Dermis blood vessel endothelial cell (primary cell): ENCODE measurements at regions not wholly inside any gene's neighbourhood (a gene's known extent, or its start where the extent isn't known, plus 50 kb on each side); places are given as distances from the start of the nearest gene placed in this dataset.
A peak's percentile ranks its signal among the peaks of the same experiment; 100 is the strongest.
"Not testable (repeated sequence)": the region's sequence is repeated elsewhere in the genome, so short reads cannot be mapped to it uniquely, and the experiment has no call there.

Experiments used
- DNase-seq: peaks from one replicate; pipeline ENCODE4 v3.0.0; 2010

DNA sequence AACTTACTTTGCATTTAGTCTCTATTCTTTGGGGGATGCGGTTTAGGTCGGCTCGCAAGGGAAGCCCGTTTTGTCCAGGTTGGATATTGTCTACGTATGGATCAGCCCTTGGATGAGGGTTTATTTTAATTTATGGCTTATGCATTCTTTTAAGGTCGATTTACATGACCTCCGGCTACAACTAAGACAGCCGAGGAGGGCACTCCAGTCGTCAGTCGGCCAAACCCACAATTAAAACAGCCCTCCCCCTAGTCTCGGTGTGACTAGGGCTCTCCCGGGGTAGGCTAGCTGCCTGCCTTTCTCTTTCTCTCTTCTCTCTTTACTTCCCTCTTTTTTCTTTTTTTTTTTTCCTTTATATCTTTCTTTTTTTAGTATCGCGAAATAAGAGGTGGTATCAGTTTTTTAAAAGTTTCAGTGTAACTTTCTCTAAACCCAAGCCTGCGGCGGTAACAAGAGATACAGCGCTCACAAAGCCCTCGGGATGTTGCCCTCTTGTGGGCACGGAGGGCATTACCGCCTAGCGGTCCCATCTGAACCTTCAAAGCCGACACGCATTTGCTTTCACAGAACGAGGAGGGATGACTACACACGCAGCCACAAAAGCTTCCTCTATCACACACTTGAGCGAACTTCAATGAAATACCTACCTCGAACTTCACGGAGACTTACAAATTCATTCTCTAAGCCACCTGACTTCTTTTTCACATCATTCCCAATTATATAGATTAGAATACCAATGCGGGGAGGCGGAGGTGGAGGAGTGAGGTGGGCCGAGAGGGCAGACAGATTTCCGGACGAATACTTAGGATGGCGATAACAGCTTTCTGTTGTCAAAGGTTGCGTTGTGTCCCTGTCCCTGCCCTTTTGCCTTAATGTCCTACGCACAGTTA, 132.3 kb upstream of the C11orf58 start:
- peak; percentile 92 for DNase-seq

DNA sequence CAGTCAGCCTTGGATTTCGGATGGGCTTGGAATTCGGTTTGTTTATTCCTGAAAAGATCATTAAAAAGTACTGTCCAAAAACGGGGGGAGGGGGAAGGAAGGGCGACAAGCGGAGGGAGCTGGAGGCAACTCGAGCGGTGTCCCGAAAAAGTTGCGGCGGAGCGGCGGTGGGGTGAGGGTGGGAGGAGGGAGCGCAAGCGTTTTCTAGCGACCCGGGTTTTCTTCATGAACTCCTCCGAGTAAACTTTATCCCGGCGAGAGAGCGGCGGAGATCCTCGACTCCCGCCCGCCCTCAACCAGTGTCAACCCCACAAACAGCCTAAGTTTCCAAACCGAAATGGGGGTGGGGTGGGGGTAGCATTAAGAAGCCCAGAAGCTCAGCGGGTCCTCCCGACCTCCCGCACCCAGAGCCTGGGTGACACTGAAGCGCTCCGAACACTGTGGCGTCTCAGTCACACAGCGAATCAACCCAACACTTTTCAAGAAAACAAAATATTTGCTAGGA, 133.0 kb upstream of the C11orf58 start:
- DNase-seq = peak; percentile 10

DNA sequence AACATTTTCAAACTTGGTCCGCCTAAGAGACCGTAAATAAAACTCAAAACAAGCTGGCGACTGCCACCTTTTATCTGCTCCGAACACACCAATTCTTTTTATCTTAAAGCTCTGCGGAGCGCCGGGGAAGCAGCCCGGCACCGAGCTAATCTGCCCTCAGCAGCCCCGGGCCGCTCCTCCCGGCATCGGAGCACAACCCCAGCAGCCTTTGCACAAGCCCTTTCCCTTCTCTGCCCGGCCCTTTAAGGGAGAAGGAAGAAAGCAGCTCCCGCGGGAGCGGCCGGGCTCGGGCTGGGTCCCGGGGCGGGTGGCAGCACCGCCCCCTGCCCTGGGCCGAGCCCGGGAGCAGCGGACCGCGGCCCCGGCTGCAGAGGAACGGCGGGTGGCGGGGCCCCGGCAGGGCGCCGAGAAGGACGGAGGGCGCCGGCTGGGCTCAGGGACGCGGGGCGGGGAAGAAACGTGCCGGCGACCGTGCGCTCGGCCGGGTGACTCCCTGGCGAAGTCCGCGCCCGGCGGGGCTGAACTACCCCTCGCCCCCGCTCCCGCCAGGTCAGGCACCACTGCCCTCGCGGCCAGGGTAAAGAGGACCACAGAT, 133.6 kb upstream of the C11orf58 start:
- peak; percentile 38 for DNase-seq

DNA sequence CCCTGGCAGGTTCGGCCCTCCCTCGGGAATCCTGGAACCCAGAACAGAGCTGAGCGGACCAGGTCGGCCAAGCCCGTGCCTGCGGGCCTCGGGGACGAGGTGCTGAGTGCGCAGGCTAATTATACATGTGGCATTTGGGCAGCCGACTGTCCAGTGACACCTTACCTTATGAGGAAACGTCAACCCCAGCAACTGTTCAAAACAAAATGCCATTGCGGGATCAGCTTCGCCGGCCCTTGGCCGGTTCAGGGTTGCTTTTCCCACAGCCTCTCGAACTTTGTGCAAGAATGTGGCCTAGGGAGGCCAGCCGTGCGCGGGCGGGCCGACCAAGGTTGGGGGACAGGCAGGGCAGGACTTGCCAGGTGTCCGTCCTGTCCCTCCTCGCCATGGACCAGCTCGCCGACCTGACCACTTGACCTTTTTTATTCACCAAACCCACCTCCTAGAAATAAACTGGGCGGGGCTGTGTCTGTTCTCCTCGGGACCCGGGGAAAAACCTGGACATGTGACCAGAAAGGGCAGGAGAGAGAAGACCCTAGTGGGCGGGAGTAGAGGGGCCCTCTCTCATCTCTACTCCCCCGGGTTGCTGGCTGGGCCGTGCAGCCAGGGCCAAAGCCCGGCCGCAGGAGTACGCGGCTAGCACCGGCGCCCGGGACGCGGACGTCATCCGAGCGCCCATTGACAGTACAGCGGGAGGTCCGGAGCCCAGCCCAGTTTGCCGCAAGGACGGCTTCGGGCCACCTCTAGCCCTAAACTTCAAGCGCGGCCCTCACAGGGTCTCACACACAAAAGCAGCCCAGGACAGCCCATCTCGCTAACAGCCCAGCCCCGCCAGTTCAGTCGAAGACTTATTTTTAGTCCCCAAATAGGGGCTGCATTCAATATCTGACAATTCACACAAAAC, 134.3 kb upstream of the C11orf58 start:
- peak; percentile 5 for DNase-seq

DNA sequence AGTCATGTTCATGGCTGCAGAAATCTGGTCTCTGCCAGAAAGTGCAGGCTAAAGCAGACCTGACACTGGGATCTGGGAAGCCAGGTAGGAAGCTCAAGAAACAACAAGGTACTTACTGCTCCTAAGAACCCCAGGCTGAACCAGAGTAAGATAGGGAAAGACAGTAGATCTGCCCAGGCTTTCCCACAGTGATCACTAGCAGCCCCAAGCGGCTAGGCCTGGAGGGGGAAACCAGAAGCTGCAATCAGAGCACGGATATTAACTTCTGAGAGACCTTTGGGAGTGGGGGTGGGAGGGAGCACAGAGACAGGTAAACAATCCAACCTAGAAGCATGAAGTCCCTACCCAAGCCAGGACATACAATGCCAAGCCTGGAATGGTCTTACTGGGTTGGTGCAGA, 135.2 kb upstream of the C11orf58 start:
- DNase-seq = no peak

DNA sequence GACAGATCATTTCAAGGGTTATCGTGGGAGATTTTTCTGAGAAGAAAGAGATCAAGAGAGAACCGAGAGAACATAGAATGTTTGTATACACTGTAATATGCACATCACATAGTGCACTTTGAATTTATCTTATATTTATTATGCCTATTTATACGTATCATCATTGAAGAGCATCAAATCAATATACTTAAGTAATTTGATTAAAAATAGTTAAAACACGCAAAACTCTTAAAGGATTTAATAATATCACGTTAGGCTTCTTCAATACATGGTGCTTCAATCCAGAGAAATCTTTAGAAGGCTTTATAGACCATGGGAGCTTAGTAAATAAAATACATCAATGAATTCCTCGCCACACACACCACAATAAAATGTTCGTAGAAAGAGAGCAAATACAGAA, 139.5 kb upstream of the C11orf58 start:
- no peak for DNase-seq

DNA sequence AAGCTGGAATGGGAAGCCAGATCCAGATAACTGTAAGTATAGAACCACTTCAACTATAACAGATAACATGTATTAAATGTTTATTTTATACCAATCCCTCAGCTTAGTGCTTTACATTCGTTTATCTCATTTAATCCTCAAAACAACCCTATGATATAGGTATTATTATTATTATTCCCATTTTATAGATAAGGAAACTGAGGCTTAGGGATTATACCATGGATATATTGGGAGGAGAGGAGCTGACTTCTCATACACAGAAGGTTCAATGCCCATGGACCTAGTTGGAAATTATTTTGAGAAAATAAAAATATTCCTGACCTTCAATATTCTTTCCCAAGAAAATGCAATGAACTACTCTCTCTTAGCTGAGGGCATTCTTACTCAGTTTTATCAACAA, 140.4 kb upstream of the C11orf58 start:
- DNase-seq = no peak

DNA sequence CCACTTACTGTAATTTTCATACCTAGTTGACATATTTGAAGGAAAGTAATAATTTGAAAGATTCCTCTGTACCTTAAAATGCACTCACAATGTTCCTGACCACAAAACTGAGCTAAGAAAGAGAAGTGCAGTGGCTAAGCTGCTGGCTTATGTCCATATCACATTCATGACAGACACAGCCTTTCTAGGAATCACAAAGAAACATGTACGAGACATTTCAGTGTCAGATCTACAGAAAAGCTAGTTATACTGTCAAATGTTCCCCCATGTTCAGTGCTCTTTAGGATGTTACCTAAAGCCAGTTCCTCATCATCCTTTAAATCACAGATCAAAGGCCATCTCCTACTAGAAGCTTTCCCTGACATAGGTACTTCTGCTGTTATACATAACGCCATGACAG, 142.2 kb upstream of the C11orf58 start:
- no peak for DNase-seq

DNA sequence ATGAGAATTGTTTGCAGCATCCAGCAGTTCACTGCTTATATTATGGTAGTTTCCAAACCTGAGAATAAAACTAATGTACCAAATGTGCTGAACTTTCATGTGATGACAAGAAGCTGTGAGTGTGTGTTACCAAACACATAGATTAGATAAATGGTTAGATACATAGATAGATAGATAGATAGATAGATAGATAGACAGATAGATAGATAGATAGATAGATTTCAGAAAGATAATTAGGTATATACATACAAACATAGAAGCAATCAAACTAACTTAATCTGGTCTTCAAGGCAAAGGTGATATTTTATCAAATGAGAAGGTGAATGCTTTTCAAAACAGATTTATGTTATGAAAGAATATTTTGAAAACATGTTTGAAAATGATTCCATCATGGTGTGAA, 147.3 kb upstream of the C11orf58 start:
- DNase-seq = no peak

DNA sequence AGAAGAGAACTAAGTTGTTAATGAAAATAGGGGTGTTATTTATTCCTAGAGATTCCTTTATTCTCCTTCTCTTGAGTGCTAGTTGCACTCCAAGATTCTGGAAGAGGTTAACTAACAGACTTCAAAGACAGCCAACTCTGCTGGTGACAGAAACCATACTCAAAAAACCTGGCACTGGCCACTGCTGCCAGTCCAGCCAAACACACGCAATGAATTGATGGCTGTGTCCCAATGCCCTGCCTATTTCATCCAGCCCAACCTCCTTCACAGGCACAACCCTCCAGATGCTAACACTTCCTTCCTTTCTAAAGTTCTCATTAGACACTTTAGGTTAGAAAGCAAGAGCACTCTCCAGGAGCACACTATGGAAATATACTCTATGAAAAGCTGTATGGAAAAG, 150.8 kb upstream of the C11orf58 start:
- no peak for DNase-seq

DNA sequence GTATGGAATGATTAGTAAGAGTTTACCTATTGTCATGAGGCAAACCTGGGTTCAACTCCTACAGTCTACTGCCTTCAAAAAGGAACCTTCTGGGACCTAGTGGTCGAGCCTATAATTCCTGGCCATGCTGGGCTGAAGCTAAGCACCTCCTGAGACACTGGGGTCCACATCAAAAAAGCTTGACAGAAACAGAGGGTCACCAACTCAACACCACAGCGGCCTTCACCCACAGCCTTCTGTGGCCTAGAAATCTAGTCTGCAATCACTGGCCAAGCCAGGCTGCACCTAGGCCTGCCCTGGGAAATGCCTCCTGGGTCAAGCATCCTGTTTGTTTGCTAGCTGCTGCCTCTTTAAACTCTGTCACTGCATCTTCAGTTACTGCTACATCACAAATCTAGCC, 153.9 kb upstream of the C11orf58 start:
- no peak for DNase-seq

DNA sequence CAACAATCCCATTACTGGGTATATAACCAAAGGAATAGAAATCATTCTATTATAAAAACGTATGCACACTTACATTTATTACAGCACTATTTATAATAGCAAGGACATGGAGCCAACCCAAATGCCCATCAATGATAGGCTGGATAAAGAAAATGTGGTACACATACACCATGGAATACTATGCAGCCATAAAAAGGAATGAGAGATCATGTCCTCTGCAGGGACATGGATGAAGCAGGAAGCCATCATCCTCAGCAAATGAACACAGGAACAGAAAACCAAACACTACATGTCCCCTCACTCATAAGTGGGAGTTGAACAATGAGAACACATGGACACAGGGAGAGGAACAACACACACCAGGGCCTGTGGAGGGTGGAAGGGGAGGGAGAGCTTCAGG, 157.4 kb upstream of the C11orf58 start:
- not testable (repeated sequence) for DNase-seq

DNA sequence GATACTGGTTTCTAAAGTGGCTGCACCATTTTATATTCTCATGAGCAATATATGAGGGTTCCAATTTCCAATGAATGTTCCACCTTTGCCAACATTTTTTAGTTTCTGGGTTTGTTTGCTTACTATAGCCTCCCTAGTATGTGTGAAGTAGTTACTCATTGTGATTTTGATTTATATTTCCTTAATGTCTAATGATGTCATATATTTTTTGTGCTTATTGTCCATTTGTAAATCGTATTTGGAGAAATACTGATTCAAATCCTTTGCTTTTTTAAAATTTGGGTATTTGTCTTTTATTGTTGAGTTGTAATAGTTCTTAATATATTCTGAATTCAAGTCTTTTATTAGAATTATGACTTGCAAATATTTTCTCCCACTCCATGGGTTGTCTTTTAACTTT, 161.0 kb upstream of the C11orf58 start:
- no peak for DNase-seq

DNA sequence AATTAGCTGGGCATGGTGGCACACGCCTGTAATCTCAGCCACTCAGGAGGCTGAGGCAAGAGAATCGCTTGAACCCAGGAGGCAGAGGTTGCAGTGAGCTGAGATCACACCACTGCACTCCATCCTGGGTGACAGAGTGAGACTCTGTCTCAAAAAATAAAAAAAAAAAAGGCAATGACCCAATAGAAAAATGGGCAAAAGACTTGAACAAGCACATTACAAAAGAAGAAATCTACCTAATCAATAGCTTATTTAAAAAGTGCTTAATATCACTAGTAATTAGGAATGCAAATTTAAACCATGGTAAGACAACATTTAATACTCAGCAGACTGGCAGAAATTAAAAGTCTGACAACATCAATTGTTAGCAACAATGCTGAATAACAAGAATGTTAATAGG, 163.6 kb upstream of the C11orf58 start:
- DNase-seq = not testable (repeated sequence)

DNA sequence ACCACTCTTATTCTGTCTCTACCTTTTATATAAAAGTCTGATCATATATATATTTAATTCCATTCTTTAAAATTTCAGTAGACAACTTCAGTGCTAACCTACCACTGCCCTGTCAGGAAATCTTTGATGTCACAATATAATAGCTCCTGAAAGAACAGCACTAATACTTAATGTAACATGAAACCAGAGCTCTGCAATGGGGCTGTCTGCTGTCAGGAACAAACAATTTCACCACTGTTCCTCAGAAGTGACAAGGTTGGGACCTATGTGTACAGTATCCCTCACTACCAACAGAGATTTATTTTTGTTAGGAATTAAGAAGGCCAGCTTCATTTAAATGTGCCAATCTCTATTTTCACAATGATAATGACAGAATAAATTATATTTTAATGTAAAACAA, 165.5 kb upstream of the C11orf58 start:
- no peak for DNase-seq

DNA sequence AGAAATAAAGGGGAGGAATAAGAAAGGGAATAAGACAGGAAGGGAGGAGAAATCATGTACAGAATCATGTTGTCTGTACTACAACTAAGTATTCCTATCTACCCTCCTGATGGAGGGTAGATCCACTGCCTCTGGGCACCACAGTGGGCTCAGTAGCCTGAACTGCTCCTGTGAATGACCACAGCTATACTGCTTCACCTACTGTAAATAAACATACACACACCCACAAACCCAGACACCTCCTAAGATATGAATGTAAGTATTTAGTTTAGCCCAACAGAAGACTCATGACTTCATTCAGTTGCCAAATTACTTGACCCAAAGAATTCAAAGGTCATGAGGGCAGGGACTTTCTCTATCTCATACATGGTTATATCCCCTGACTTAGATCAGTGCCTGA, 177.3 kb upstream of the C11orf58 start:
- DNase-seq = no peak

DNA sequence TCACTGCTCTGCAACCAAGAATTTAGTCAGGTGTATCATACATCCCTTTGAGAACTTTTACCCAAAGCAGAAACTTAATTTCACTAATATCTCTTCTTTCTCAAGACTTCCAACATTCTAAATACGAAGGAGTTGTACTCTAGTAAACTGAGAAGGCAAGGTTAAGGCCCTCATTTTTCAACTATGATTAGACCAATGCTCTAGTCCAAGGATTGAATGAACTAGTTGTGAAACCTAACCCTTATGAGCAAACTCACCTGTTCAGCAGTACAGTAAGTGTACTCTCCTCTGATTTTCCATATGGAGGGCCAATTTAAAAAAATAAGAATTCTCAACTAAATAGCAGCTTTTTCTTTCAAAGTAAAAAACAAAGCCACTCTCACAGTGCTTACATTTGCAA, 180.0 kb upstream of the C11orf58 start:
- no peak for DNase-seq

DNA sequence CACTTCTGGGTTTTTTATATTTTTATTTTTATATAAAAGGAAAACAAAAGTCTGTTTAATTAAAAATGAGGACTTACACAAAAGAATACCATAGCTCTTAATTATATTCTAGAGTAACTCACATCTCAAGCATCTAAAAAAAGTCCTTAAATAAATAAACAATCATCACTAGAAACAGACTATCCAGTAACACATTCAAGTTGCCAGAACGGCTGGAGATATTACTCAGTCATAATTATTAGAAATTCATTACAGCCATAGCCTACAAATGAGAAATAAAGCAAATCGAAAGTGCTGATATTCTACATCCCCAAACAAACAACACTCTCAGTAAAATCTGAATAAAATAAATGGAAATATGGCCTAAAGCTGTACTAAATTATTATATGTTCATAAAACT, 182.5 kb upstream of the C11orf58 start:
- no peak for DNase-seq

DNA sequence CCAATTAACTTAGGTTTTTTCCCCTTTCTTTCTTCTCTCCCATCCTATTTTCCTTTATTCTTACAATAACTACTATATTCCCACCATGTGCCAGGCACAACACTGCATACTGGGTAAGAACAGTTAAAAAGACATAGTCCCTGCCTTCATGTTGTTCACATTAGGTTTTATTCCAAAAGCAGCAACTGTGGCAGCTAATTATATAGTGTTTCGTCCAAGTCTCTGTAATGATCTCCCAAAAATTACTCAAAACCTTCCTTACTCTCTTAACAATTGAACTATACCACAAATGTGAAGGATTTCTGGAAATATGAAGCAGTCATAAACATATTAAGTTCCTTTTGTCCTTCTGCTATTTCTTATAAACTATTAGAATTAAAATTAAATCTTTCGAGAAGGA, 184.1 kb upstream of the C11orf58 start:
- no peak for DNase-seq

DNA sequence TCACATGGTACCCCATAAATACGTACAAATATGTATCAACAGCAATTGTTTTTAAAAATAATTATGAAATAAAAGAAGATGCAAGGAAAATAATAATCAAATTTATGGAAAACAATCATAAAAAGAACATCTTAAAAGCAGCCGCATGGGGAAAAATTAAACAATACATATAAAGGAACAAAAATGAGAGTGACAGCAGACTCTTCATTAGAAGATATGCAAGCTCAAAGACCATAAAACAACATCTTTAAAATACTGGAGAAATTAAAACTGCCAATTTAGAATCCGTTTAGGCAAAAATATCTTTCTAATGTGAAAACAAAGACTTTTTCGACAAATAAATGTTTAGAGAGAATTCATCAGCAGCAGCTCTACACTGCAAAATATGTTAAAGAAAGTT, 190.6 kb upstream of the C11orf58 start:
- DNase-seq = no peak

DNA sequence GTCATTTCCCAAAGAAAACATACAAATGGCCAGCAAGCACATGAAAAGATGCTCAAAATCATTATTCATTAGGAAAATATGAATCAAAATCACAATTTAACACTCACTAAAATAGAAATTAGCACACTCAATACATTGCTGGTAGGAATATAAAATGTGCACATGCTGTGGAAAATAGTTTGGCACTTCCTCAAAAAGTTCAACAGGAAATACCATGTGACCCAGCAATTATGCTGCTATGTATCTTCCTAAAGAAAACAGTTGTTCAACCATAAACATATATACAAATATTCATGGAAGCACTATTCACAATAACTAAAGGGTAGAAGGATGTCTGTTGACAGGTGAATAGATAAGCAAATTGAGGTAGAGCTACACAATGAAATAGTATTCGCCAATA, 187.3 kb upstream of the SOX6 start:
- DNase-seq = no peak

DNA sequence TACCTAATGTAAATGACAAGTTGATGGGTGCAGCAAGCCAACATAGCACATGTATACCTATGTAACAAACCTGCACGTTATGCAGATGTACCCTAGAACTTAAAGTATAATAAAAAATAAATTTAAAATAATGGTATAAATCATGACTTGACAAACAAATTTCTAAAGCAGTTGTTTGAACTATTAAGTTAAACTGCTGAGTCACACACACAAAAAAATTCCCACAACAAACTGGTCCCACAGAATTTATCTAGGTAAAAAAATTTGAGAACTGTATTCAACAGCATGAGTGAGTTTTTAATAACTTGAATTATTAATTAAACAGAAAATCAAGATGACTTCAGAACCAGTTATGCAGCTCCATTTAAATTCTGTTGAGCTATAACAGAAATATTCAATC, 186.0 kb upstream of the SOX6 start:
- no peak for DNase-seq

DNA sequence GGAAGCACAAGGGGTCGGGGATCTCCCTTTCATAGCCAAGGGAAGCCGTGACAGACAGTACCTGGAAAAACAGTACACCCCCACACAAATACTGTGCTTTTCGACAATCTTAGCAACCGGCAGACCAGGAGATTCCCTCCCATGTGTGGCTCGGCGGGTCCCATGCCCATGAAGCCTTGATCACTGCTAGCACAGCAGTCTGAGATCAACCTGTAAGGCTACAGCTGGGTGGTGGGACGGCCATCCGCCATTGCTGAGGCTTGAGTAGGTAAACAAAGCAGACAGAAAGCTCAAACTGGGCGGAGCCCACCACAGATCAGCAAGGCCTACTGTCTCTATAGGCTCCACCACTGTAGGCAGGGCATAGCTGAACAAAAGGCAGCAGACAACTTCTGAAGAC, 180.2 kb upstream of the SOX6 start:
- no peak for DNase-seq
